ENCODE measurements at regions not wholly inside any gene's neighbourhood (a gene's known extent, or its start where the extent isn't known, plus 50 kb on each side); places are given as distances from the start of the nearest gene placed in this dataset.

DNA sequence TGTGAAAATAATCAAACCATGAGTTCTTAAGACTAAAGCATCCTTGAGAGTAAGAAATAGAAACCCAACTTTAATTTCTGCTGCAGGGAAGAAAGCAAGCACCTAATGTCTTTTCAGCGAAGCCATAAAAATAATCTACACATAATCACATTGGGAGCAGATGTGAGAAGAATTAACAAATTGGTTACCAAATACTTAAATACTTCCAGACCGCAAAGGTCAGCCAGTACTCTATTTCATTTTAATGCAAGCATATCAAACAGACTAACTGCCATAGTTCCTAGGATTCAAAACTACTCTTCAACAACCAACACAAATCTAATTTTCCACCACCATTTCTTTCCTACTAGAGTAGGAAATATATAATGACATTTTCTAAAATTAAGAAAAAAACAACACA, 144.8 kb upstream of the SLIT2 start:
- TF ChIP-seq, protein P1, sequence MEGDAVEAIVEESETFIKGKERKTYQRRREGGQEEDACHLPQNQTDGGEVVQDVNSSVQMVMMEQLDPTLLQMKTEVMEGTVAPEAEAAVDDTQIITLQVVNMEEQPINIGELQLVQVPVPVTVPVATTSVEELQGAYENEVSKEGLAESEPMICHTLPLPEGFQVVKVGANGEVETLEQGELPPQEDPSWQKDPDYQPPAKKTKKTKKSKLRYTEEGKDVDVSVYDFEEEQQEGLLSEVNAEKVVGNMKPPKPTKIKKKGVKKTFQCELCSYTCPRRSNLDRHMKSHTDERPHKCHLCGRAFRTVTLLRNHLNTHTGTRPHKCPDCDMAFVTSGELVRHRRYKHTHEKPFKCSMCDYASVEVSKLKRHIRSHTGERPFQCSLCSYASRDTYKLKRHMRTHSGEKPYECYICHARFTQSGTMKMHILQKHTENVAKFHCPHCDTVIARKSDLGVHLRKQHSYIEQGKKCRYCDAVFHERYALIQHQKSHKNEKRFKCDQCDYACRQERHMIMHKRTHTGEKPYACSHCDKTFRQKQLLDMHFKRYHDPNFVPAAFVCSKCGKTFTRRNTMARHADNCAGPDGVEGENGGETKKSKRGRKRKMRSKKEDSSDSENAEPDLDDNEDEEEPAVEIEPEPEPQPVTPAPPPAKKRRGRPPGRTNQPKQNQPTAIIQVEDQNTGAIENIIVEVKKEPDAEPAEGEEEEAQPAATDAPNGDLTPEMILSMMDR (IDR thresholded peaks at IDR 0.05) = no peak
- no peak for TF ChIP-seq POLR2A (IDR thresholded peaks at IDR 0.05)
